BJ (cell line): ENCODE measurements at regions not wholly inside any gene's neighbourhood (a gene's known extent, or its start where the extent isn't known, plus 50 kb on each side); places are given as distances from the start of the nearest gene placed in this dataset.

Source experiments
- CTCF ChIA-PET: fragments of 350-600 bp; formaldehyde crosslinking; extraction: SDS; loops from one replicate; lab custom pipeline; 2021; ENCODE audit warnings: antibody characterized with exemption, inconsistent platforms; lab: Yijun Ruan, JAX
- POLR2A ChIA-PET: fragments of 300-600 bp; sonication (Branson Sonifier 250); formaldehyde crosslinking; extraction: SDS; loops from one replicate; lab custom pipeline; 2021; ENCODE audit warnings: antibody characterized with exemption; lab: Charles Lee
- DNase-seq: peaks from one replicate; pipeline ENCODE4 v3.0.0-alpha.2; 2011; ENCODE audit warnings: low read depth
- H3K27me3 ChIP-seq: 2 replicates; pipeline ENCODE4 v1.6.0; 2011; ENCODE audit warnings: low read length; ENCODE audit not compliant: control insufficient read depth, insufficient read depth
- H3K36me3 ChIP-seq: 2 replicates; pipeline ENCODE4 v1.5.1; 2011; ENCODE audit warnings: low read length; ENCODE audit not compliant: control insufficient read depth, insufficient read depth
- H3K4me3 ChIP-seq: 2 replicates; pipeline ENCODE4 v1.5.1; 2011; ENCODE audit warnings: low read depth, mild to moderate bottlenecking, control low read depth, low read length
- CTCF ChIP-seq: IDR thresholded peaks from 2 replicates; pipeline ENCODE4 v1.5.1; 2011; ENCODE audit warnings: low read depth, mild to moderate bottlenecking, control low read depth, inconsistent platforms, low read length, moderate library complexity; ENCODE audit not compliant: insufficient read depth

- Histone ChIP-seq H3K27me3 (no peaks in the 10 kb centered on the region), H3K4me3 (no peak overlapping the region), H3K36me3 (no peaks in the 10 kb centered on the region)
- CTCF ChIA-PET = no interaction called here
- POLR2A ChIA-PET = no interaction called here
- TF ChIP-seq CTCF = no peak
- DNase-seq = no peak
Observed at GRCh38 chr3:80675790-80676189, 908.0 kb upstream of the ROBO1 start.

GRCh38 chr3:80668600-80669294, 900.9 kb upstream of the ROBO1 start:
- DNase-seq = no peak
- ChIA-PET CTCF (no interaction called here), POLR2A (no interaction called here)
- Histone ChIP-seq H3K36me3 (no peaks in the 10 kb centered on the region), H3K4me3 (no peak overlapping the region), H3K27me3 (no peaks in the 10 kb centered on the region)
- TF ChIP-seq CTCF = no peak

GRCh38 chr3:80668100-80668499, 900.3 kb upstream of the ROBO1 start:
- ChIA-PET CTCF (no interaction called here), POLR2A (no interaction called here)

GRCh38 chr3:80663426-80663825, 895.6 kb upstream of the ROBO1 start:
- Histone ChIP-seq H3K4me3 (no peak overlapping the region), H3K27me3 (no peaks in the 10 kb centered on the region), H3K36me3 (no peaks in the 10 kb centered on the region)
- POLR2A ChIA-PET = no interaction called here
- DNase-seq = no peak
- no peak for TF ChIP-seq CTCF
- CTCF ChIA-PET = no interaction called here

More at GRCh38 chr3:80668100-80668499, 900.3 kb upstream of the ROBO1 start:
- no peak overlapping the region for H3K4me3 ChIP-seq
- DNase-seq = no peak
- no peak for TF ChIP-seq CTCF
- no peaks in the 10 kb centered on the region for H3K27me3 ChIP-seq
- no peaks in the 10 kb centered on the region for H3K36me3 ChIP-seq

GRCh38 chr3:80655216-80655615, 887.4 kb upstream of the ROBO1 start:
- no peak for TF ChIP-seq CTCF
- no peak for DNase-seq
- H3K4me3 ChIP-seq = no peak overlapping the region
- POLR2A ChIA-PET = no interaction called here
- H3K27me3 ChIP-seq = no peaks in the 10 kb centered on the region
- CTCF ChIA-PET = interaction anchor here (1.5 kb wide), 1 partner anchor 18 kb away, joined by 5 read pairs; no protein-coding TSS in a partner anchor
- H3K36me3 ChIP-seq = no peaks in the 10 kb centered on the region
